ENCODE measurements at regions not wholly inside any gene's neighbourhood (a gene's known extent, or its start where the extent isn't known, plus 50 kb on each side); places are given as distances from the start of the nearest gene placed in this dataset.

DNA sequence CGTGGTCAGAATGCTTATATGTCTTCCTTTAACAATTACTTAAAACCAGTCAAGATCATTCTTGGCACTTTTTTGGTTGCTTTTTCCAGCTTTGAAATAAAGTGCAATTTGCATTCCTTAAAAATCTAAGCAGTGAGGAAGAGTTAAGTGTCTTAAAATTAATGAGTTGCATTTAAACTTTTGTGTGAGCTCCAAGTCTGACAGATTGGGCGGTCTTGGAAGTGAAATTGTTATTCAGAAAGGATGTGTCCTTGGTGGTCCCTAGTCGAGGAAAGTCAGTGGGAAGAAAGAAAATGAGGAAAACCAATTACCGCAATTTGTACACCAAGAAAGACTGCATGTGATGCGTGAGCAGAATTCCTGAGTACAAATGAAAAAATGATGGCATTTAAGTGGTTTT is 132.5 kb downstream of the HHIPL2 start:
- Histone ChIP-seq H3K27ac (no peak overlapping the region), H3K4me1 (ENCODE audit: insufficient read depth) (no peaks in the 10 kb centered on the region), H3K4me3 (no peak overlapping the region), H3K9me3 (ENCODE audit: low read depth) (no peaks in the 10 kb centered on the region), H3K36me3 (replicated peaks; ENCODE audit: insufficient read depth, low read depth) (no peaks in the 10 kb centered on the region), H2AFZ (no peak overlapping the region), H3K79me2 (no peaks in the 10 kb centered on the region), H3K27me3 (no peaks in the 10 kb centered on the region), H4K20me1 (ENCODE audit: insufficient read depth, poor library complexity, severe bottlenecking) (no peaks in the 10 kb centered on the region), H3K9me2 (replicated peaks; ENCODE audit: insufficient read depth) (no peaks in the 10 kb centered on the region), H3K4me2 (no peak overlapping the region)
- no peak for DNase-seq (ENCODE audit: low spot score)
- TF ChIP-seq EZH2 (IDR thresholded peaks at IDR 0.05; ENCODE audit: borderline replicate concordance) (no peak), EZH2phosphoT487 (IDR thresholded peaks at IDR 0.05; ENCODE audit: low read depth, severe bottlenecking, unreplicated experiment) (no peak)
- TF ChIP-seq, protein P1, sequence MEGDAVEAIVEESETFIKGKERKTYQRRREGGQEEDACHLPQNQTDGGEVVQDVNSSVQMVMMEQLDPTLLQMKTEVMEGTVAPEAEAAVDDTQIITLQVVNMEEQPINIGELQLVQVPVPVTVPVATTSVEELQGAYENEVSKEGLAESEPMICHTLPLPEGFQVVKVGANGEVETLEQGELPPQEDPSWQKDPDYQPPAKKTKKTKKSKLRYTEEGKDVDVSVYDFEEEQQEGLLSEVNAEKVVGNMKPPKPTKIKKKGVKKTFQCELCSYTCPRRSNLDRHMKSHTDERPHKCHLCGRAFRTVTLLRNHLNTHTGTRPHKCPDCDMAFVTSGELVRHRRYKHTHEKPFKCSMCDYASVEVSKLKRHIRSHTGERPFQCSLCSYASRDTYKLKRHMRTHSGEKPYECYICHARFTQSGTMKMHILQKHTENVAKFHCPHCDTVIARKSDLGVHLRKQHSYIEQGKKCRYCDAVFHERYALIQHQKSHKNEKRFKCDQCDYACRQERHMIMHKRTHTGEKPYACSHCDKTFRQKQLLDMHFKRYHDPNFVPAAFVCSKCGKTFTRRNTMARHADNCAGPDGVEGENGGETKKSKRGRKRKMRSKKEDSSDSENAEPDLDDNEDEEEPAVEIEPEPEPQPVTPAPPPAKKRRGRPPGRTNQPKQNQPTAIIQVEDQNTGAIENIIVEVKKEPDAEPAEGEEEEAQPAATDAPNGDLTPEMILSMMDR (IDR thresholded peaks at IDR 0.05; ENCODE audit: poor library complexity): no peak
- 88% methylated on average over 5 of the region's 5 CpGs for WGBS (ENCODE audit: low lambda C conversion rate, missing lambda C conversion rate)

- Histone ChIP-seq H3K79me2 (no peaks in the 10 kb centered on the region), H3K4me1 (ENCODE audit: insufficient read depth) (no peaks in the 10 kb centered on the region), H3K36me3 (replicated peaks; ENCODE audit: insufficient read depth, low read depth) (no peaks in the 10 kb centered on the region), H3K9me2 (replicated peaks; ENCODE audit: insufficient read depth) (no peaks in the 10 kb centered on the region), H4K20me1 (ENCODE audit: insufficient read depth, poor library complexity, severe bottlenecking) (no peaks in the 10 kb centered on the region), H3K4me2 (no peak overlapping the region), H3K27ac (no peak overlapping the region), H3K9me3 (ENCODE audit: low read depth) (no peaks in the 10 kb centered on the region), H2AFZ (no peak overlapping the region), H3K4me3 (no peak overlapping the region), H3K27me3 (no peaks in the 10 kb centered on the region)
- WGBS (ENCODE audit: low lambda C conversion rate, missing lambda C conversion rate): 86% methylated on average over 2 of the region's 2 CpGs
- TF ChIP-seq, protein P1 (IDR thresholded peaks at IDR 0.05; ENCODE audit: poor library complexity): no peak
- TF ChIP-seq EZH2 (IDR thresholded peaks at IDR 0.05; ENCODE audit: borderline replicate concordance) (no peak), EZH2phosphoT487 (IDR thresholded peaks at IDR 0.05; ENCODE audit: low read depth, severe bottlenecking, unreplicated experiment) (no peak)
- DNase-seq (ENCODE audit: low spot score): no peak
Observed at GRCh38 chr1:222413991-222414549, 133.8 kb downstream of the HHIPL2 start.

DNA sequence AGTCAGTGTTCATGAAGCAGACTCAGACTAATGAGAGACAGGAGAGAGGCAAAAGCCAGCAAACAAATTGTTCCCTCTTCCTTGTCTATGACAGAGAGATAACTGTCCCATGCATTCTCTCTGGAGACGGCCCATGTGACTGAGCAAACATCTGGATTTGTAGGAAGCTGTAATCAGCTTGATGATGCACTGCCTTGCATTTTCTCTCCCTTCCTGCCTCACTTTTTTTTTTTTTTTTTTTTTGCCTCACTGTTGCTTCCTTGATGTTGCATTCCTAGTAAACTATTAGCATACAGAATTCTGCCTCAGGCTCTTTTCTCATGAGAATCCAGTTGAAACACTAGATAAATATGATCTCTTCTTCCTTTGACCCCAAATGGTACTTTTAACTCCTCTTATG is 134.5 kb downstream of the HHIPL2 start:
- no peak overlapping the region for H3K4me2 ChIP-seq
- no peaks in the 10 kb centered on the region for H3K79me2 ChIP-seq
- H3K9me2 ChIP-seq (replicated peaks; ENCODE audit: insufficient read depth): no peaks in the 10 kb centered on the region
- H3K4me3 ChIP-seq: no peak overlapping the region
- no peak for DNase-seq (ENCODE audit: low spot score)
- TF ChIP-seq, protein P1 (IDR thresholded peaks at IDR 0.05; ENCODE audit: poor library complexity): no peak
- no peak for TF ChIP-seq EZH2 (IDR thresholded peaks at IDR 0.05; ENCODE audit: borderline replicate concordance)
- TF ChIP-seq EZH2phosphoT487 (IDR thresholded peaks at IDR 0.05; ENCODE audit: low read depth, severe bottlenecking, unreplicated experiment): no peak
- H3K27ac ChIP-seq: no peak overlapping the region
- no peaks in the 10 kb centered on the region for H4K20me1 ChIP-seq (ENCODE audit: insufficient read depth, poor library complexity, severe bottlenecking)
- no peaks in the 10 kb centered on the region for H3K36me3 ChIP-seq (replicated peaks; ENCODE audit: insufficient read depth, low read depth)
- 42% methylated on average over 1 of the region's 1 CpG for WGBS (ENCODE audit: low lambda C conversion rate, missing lambda C conversion rate)
- no peak overlapping the region for H2AFZ ChIP-seq
- no peaks in the 10 kb centered on the region for H3K27me3 ChIP-seq
- no peaks in the 10 kb centered on the region for H3K9me3 ChIP-seq (ENCODE audit: low read depth)
- no peaks in the 10 kb centered on the region for H3K4me1 ChIP-seq (ENCODE audit: insufficient read depth)

GRCh38 chr1:222404710-222405109 is 143.2 kb downstream of the HHIPL2 start:
- TF ChIP-seq, protein P1 (IDR thresholded peaks at IDR 0.05; ENCODE audit: poor library complexity): no peak
- no peak for TF ChIP-seq EZH2phosphoT487 (IDR thresholded peaks at IDR 0.05; ENCODE audit: low read depth, severe bottlenecking, unreplicated experiment)
- TF ChIP-seq EZH2 (IDR thresholded peaks at IDR 0.05; ENCODE audit: borderline replicate concordance): no peak
- Histone ChIP-seq H2AFZ (no peak overlapping the region), H3K9me3 (ENCODE audit: low read depth) (no peaks in the 10 kb centered on the region), H3K9me2 (replicated peaks; ENCODE audit: insufficient read depth) (no peaks in the 10 kb centered on the region), H3K79me2 (no peaks in the 10 kb centered on the region), H3K27me3 (no peaks in the 10 kb centered on the region), H3K4me3 (no peak overlapping the region), H4K20me1 (ENCODE audit: insufficient read depth, poor library complexity, severe bottlenecking) (no peaks in the 10 kb centered on the region), H3K4me1 (ENCODE audit: insufficient read depth) (no peaks in the 10 kb centered on the region), H3K4me2 (no peak overlapping the region), H3K36me3 (replicated peaks; ENCODE audit: insufficient read depth, low read depth) (no peaks in the 10 kb centered on the region), H3K27ac (no peak overlapping the region)
- WGBS (ENCODE audit: low lambda C conversion rate, missing lambda C conversion rate): 76% methylated on average over 4 of the region's 4 CpGs
- DNase-seq (ENCODE audit: low spot score): no peak

All from hepatocyte (in vitro differentiated cells).